Panc1 (cell line): ENCODE measurements at regions not wholly inside any gene's neighbourhood (a gene's known extent, or its start where the extent isn't known, plus 50 kb on each side); places are given as distances from the start of the nearest gene placed in this dataset.

ENCODE experiments used
- ATAC-seq: fragments of 200-7000 bp; cut with Tn5 transposase; 2 replicates; pipeline ENCODE4 v1.9.1; 2020; ENCODE audit warnings: mild to moderate bottlenecking, moderate library complexity
- BruUV-seq: library from RNA; stranded (reverse); fragments of 400-500 nt; replicated peaks from 2 replicates; lab custom pipeline; 2021; lab: Mats Ljungman, UMichigan
- CTCF ChIA-PET: fragments of 300-600 bp; sonication (Branson Sonifier 250); formaldehyde crosslinking; loops from one replicate; lab custom pipeline; 2022; ENCODE audit warnings: antibody characterized with exemption; lab: Charles Lee
- POLR2A ChIA-PET: fragments of 300-600 bp; sonication (Branson Sonifier 250); formaldehyde crosslinking; loops from one replicate; lab custom pipeline; 2022; ENCODE audit warnings: antibody characterized with exemption; lab: Charles Lee
- DNase-seq: peaks from one replicate; pipeline ENCODE4 v3.0.0-alpha.2; 2010; ENCODE audit warnings: low read depth, low spot score
- H3K27ac ChIP-seq: 2 replicates; pipeline ENCODE4 v1.5.1; 2011; ENCODE audit warnings: mild to moderate bottlenecking, low read length, inconsistent platforms
- H3K27me3 ChIP-seq: fragments of 200-500 bp; sonication (Bioruptor generic); 2 replicates; pipeline ENCODE4 v1.6.0; 2014; ENCODE audit warnings: low read length, inconsistent platforms; ENCODE audit not compliant: control insufficient read depth, insufficient read depth
- H3K36me3 ChIP-seq: fragments of 200-500 bp; sonication (Bioruptor generic); 2 replicates; pipeline ENCODE4 v1.5.1; 2014; ENCODE audit warnings: inconsistent platforms, mild to moderate bottlenecking, low read length, moderate library complexity; ENCODE audit not compliant: control insufficient read depth, insufficient read depth
- H3K4me1 ChIP-seq: 2 replicates; pipeline ENCODE4 v1.5.1; 2011; ENCODE audit warnings: inconsistent platforms, mild to moderate bottlenecking, low read length, moderate library complexity; ENCODE audit not compliant: control insufficient read depth, insufficient read depth
- H3K4me3 ChIP-seq, 2 experiments: 2 replicates each; pipeline ENCODE4 v1.5.1; 2011 to 2012; ENCODE audit warnings: low read depth in 2 of 2, low read length in 2 of 2, mild to moderate bottlenecking in 2 of 2, inconsistent platforms in 1 of 2, moderate library complexity in 1 of 2
- H3K9me3 ChIP-seq: fragments of 200-500 bp; sonication (Bioruptor generic); 2 replicates; pipeline ENCODE4 v1.5.1; 2014; ENCODE audit warnings: low read depth, mild to moderate bottlenecking, inconsistent platforms, low read length, moderate library complexity; ENCODE audit not compliant: control insufficient read depth, insufficient read depth
- CTCF ChIP-seq: fragments of 450-650 bp; IDR thresholded peaks from 2 replicates; pipeline ENCODE4 v1.5.1; 2017; ENCODE audit warnings: mild to moderate bottlenecking
- POLR2AphosphoS5 ChIP-seq: IDR thresholded peaks from 2 replicates; pipeline ENCODE4 v1.6.1; 2012; ENCODE audit warnings: mild to moderate bottlenecking, low read depth, low read length, moderate library complexity
- REST ChIP-seq, 2 experiments: IDR thresholded peaks; 2 replicates each; pipeline ENCODE4 v1.6.1; 2011 to 2012; ENCODE audit warnings: low read depth in 2 of 2, control low read depth in 1 of 2, low read length in 1 of 2, mild to moderate bottlenecking in 1 of 2, moderate library complexity in 1 of 2; ENCODE audit not compliant: insufficient read depth in 1 of 2
- SIN3A ChIP-seq: IDR thresholded peaks from 2 replicates; pipeline ENCODE4 v1.6.1; 2012; ENCODE audit warnings: low read depth, mild to moderate bottlenecking, low read length, moderate library complexity, borderline replicate concordance; ENCODE audit not compliant: insufficient read depth
- TCF7L2 ChIP-seq: IDR thresholded peaks from 2 replicates; pipeline ENCODE4 v1.6.1; 2011; ENCODE audit warnings: mild to moderate bottlenecking, low read depth, low read length, inconsistent platforms
- in situ Hi-C: cut with HindIII; loops from 2 replicates; pipeline ENCODE4 v1.10.0; 2016; ENCODE audit warnings: low sequenced_read_pairs, low pct_unique_long_range_greater_than_20kb
- intact Hi-C: fragments of 100-400 bp; cut with micrococcal nuclease; formaldehyde crosslinking; loops from one replicate; pipeline ENCODE4 v1.10.0; 2022; ENCODE audit not compliant: unreplicated experiment

- Histone ChIP-seq H3K4me3 (no peak overlapping the region), H3K27ac (no peak overlapping the region), H3K4me1 (no peaks in the 10 kb centered on the region), H3K27me3 (no peaks in the 10 kb centered on the region), H3K36me3 (no peaks in the 10 kb centered on the region), H3K9me3 (no peaks in the 10 kb centered on the region)
- intact Hi-C loops, result no loop called here
- DNase-seq, result no peak
- ATAC-seq, result no peak
- CTCF ChIA-PET, result no interaction called here
- no peak for TF ChIP-seq POLR2AphosphoS5
- BruUV-seq, result no TSS peak
- POLR2A ChIA-PET, result no interaction called here
- in situ Hi-C loops, result no loop called here
Observed at GRCh38 chr5:23893561-23893960, 386.2 kb downstream of the PRDM9 start.

GRCh38 chr5:23895614-23896013 lies 388.2 kb downstream of the PRDM9 start:
- Histone ChIP-seq H3K36me3 (no peaks in the 10 kb centered on the region), H3K4me3 (no peak overlapping the region), H3K9me3 (0 out of 2 replicates have a peak, but pooled peaks cover 6% of the 10 kb centered on the region), H3K27ac (no peak overlapping the region), H3K27me3 (no peaks in the 10 kb centered on the region), H3K4me1 (no peaks in the 10 kb centered on the region)
- CTCF ChIA-PET, result no interaction called here
- ATAC-seq (no peak), DNase-seq (no peak)
- BruUV-seq, result no TSS peak
- in situ Hi-C loops (no loop called here), intact Hi-C loops (no loop called here)
- TF ChIP-seq POLR2AphosphoS5, result no peak
- no peak for TF ChIP-seq SIN3A
- no peak for TF ChIP-seq CTCF
- TF ChIP-seq TCF7L2, result no peak
- TF ChIP-seq REST (IDR thresholded peaks at IDR 0.05; ENCODE audit: insufficient read depth in 1 of 2, low read depth in 2 of 2, low read length in 1 of 2), result no peak
- POLR2A ChIA-PET, result no interaction called here

- Histone ChIP-seq H3K4me3 (no peak overlapping the region), H3K36me3 (no peaks in the 10 kb centered on the region), H3K9me3 (no peaks in the 10 kb centered on the region), H3K27ac (no peak overlapping the region), H3K27me3 (no peaks in the 10 kb centered on the region), H3K4me1 (no peaks in the 10 kb centered on the region)
- no peak for ATAC-seq
- in situ Hi-C loops (no loop called here), intact Hi-C loops (no loop called here)
- BruUV-seq, result no TSS peak
- no peak for DNase-seq
- TF ChIP-seq TCF7L2 (no peak), SIN3A (no peak), POLR2AphosphoS5 (no peak), REST (IDR thresholded peaks at IDR 0.05; ENCODE audit: insufficient read depth in 1 of 2, low read depth in 2 of 2, low read length in 1 of 2) (no peak), CTCF (no peak)
- CTCF ChIA-PET, result no interaction called here
- POLR2A ChIA-PET, result interaction anchor here (0.7 kb wide), 1 partner anchor 249 kb away, joined by 7 read pairs; no protein-coding TSS in a partner anchor
Observed at GRCh38 chr5:23930985-23931384, 423.6 kb downstream of the PRDM9 start.
